Stomach smooth muscle (tissue), 2 donors: ENCODE measurements at regions not wholly inside any gene's neighbourhood (a gene's known extent, or its start where the extent isn't known, plus 50 kb on each side); places are given as distances from the start of the nearest gene placed in this dataset.
"Not testable (repeated sequence)": the region's sequence is repeated elsewhere in the genome, so short reads cannot be mapped to it uniquely, and the experiment has no call there.

Experiments used
- H3K27ac ChIP-seq: one replicate; pipeline ENCODE4 v1.7.0; 2013; ENCODE audit warnings: mild to moderate bottlenecking, low read length, inconsistent platforms
- H3K27me3 ChIP-seq, 2 donors: one replicate each; pipeline ENCODE4 v1.7.0; 2013; ENCODE audit warnings: low read length in 2 of 2; ENCODE audit not compliant: insufficient read depth in 2 of 2, control insufficient read depth in 1 of 2
- H3K36me3 ChIP-seq, 2 donors: one replicate each; pipeline ENCODE4 v1.7.0; 2013; ENCODE audit warnings: low read length in 2 of 2; ENCODE audit not compliant: control insufficient read depth in 2 of 2, insufficient read depth in 2 of 2
- H3K4me1 ChIP-seq: one replicate; pipeline ENCODE4 v1.7.0; 2013; ENCODE audit warnings: low read length; ENCODE audit not compliant: control insufficient read depth, insufficient read depth
- H3K4me3 ChIP-seq, 2 donors: one replicate each; pipeline ENCODE4 v1.7.0; 2013; ENCODE audit warnings: low read length in 2 of 2
- H3K9ac ChIP-seq, 2 donors: one replicate each; pipeline ENCODE4 v1.7.0; 2013; ENCODE audit warnings: low read length in 2 of 2, mild to moderate bottlenecking in 1 of 2
- H3K9me3 ChIP-seq, 2 donors: one replicate each; pipeline ENCODE4 v1.7.0; 2013; ENCODE audit warnings: low read length in 2 of 2; ENCODE audit not compliant: control insufficient read depth in 2 of 2
- donor health status: healthy.
- donor health status: Pancreatic carcinoma.

- not testable (repeated sequence) for H3K4me1 ChIP-seq, H3K9ac ChIP-seq, H3K27me3 ChIP-seq, H3K9me3 ChIP-seq, H3K4me3 ChIP-seq, H3K27ac ChIP-seq, H3K36me3 ChIP-seq
Measured at GRCh38 chr2:175777337-175777736, 224.7 kb downstream of the LNPK start.

- H3K27ac ChIP-seq = no peak overlapping the region
Measured at GRCh38 chr2:175769200-175769599, 232.9 kb downstream of the LNPK start.

GRCh38 chr2:175766880-175767279 lies 235.2 kb downstream of the LNPK start:
- H3K27me3 ChIP-seq = no peaks in the 10 kb centered on the region
- no peak overlapping the region for H3K27ac ChIP-seq
- H3K9me3 ChIP-seq = no peaks in the 10 kb centered on the region
- no peak overlapping the region for H3K4me3 ChIP-seq
- H3K4me1 ChIP-seq = no peaks in the 10 kb centered on the region
- no peaks in the 10 kb centered on the region for H3K36me3 ChIP-seq
- H3K9ac ChIP-seq = no peak overlapping the region

More at GRCh38 chr2:175769200-175769599, 232.9 kb downstream of the LNPK start:
- H3K27me3 ChIP-seq = no peaks in the 10 kb centered on the region
- no peak overlapping the region for H3K4me3 ChIP-seq
- no peaks in the 10 kb centered on the region for H3K36me3 ChIP-seq
- H3K4me1 ChIP-seq = no peaks in the 10 kb centered on the region
- no peak overlapping the region for H3K9ac ChIP-seq
- H3K9me3 ChIP-seq = no peaks in the 10 kb centered on the region

GRCh38 chr2:175755656-175756386 lies 246.2 kb downstream of the LNPK start:
- H3K4me3 ChIP-seq = no peak overlapping the region
- no peaks in the 10 kb centered on the region for H3K4me1 ChIP-seq
- H3K9ac ChIP-seq = no peak overlapping the region
- H3K36me3 ChIP-seq = no peaks in the 10 kb centered on the region
- H3K27me3 ChIP-seq = no peaks in the 10 kb centered on the region
- no peaks in the 10 kb centered on the region for H3K9me3 ChIP-seq
- H3K27ac ChIP-seq = no peak overlapping the region

- Histone ChIP-seq H3K9me3 (no peaks in the 10 kb centered on the region), H3K4me3 (no peak overlapping the region), H3K4me1 (no peaks in the 10 kb centered on the region), H3K36me3 (no peaks in the 10 kb centered on the region), H3K9ac (no peak overlapping the region), H3K27me3 (no peaks in the 10 kb centered on the region), H3K27ac (no peak overlapping the region)
Measured at GRCh38 chr2:175755169-175755568, 246.9 kb downstream of the LNPK start.

GRCh38 chr2:175750195-175750594 lies 251.9 kb downstream of the LNPK start:
- no peak overlapping the region for H3K9ac ChIP-seq
- no peaks in the 10 kb centered on the region for H3K9me3 ChIP-seq
- H3K36me3 ChIP-seq = no peaks in the 10 kb centered on the region
- no peaks in the 10 kb centered on the region for H3K27me3 ChIP-seq
- no peaks in the 10 kb centered on the region for H3K4me1 ChIP-seq
- no peak overlapping the region for H3K27ac ChIP-seq
- H3K4me3 ChIP-seq = no peak overlapping the region

- no peaks in the 10 kb centered on the region for H3K9me3 ChIP-seq
- H3K4me1 ChIP-seq = no peaks in the 10 kb centered on the region
- H3K9ac ChIP-seq = no peak overlapping the region
- H3K36me3 ChIP-seq = no peaks in the 10 kb centered on the region
- H3K27me3 ChIP-seq = no peaks in the 10 kb centered on the region
- no peak overlapping the region for H3K4me3 ChIP-seq
- H3K27ac ChIP-seq = no peak overlapping the region
Measured at GRCh38 chr2:175745911-175746310, 256.2 kb downstream of the LNPK start.

- H3K4me1 ChIP-seq = no peaks in the 10 kb centered on the region
- no peak overlapping the region for H3K27ac ChIP-seq
- no peaks in the 10 kb centered on the region for H3K27me3 ChIP-seq
- H3K9ac ChIP-seq = no peak overlapping the region
- peaks cover 0 to 2% of the 10 kb centered on the region in 2 donors for H3K9me3 ChIP-seq
- H3K36me3 ChIP-seq = no peaks in the 10 kb centered on the region
- no peak overlapping the region for H3K4me3 ChIP-seq
Measured at GRCh38 chr2:175744000-175744399, 258.1 kb downstream of the LNPK start.

- H3K27me3 ChIP-seq = no peaks in the 10 kb centered on the region
- peaks cover 0 to 2% of the 10 kb centered on the region in 2 donors for H3K9me3 ChIP-seq
- no peaks in the 10 kb centered on the region for H3K36me3 ChIP-seq
- H3K9ac ChIP-seq = no peak overlapping the region
- no peak overlapping the region for H3K27ac ChIP-seq
- no peak overlapping the region for H3K4me3 ChIP-seq
- H3K4me1 ChIP-seq = no peaks in the 10 kb centered on the region
Measured at GRCh38 chr2:175743011-175743410, 259.1 kb downstream of the LNPK start.

GRCh38 chr2:175742367-175742766 lies 259.7 kb downstream of the LNPK start:
- Histone ChIP-seq H3K9me3 (peaks cover 0 to 2% of the 10 kb centered on the region in 2 donors), H3K36me3 (no peaks in the 10 kb centered on the region), H3K27ac (no peak overlapping the region), H3K4me1 (no peaks in the 10 kb centered on the region), H3K9ac (no peak overlapping the region), H3K4me3 (no peak overlapping the region), H3K27me3 (no peaks in the 10 kb centered on the region)

GRCh38 chr2:175741164-175741563 lies 260.9 kb downstream of the LNPK start:
- peaks cover 0 to 2% of the 10 kb centered on the region in 2 donors for H3K9me3 ChIP-seq
- H3K27ac ChIP-seq = no peak overlapping the region
- H3K27me3 ChIP-seq = no peaks in the 10 kb centered on the region
- H3K36me3 ChIP-seq = no peaks in the 10 kb centered on the region
- H3K4me1 ChIP-seq = no peaks in the 10 kb centered on the region
- H3K9ac ChIP-seq = no peak overlapping the region
- H3K4me3 ChIP-seq = no peak overlapping the region
